ENCODE measurements at regions not wholly inside any gene's neighbourhood (a gene's known extent, or its start where the extent isn't known, plus 50 kb on each side); places are given as distances from the start of the nearest gene placed in this dataset.

DNA sequence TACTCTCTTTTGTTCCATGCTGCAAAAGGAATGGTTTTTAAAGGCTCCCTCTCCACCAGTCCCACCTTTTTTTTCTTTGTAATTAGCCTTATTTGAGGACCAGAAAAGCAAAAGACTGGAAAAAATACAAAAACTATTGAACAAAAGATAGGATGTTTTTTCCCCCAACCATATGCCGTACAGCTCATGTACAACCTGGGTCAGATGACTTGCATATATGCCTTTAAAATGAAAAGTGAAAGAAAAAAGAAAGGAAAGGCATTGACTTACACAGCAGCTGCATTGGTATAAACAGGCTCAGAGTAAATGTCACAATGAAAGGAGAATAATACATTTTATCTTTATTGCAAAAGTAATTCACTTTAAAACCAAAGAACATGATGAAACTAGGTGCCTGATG, 69.5 kb upstream of the CMC1 start:
- Histone ChIP-seq H3K4me3 (no peak overlapping the region), H3K27me3 (ENCODE audit: insufficient read depth in 3 of 3, low read length in 2 of 3) (no peaks in the 10 kb centered on the region), H3K27ac (no peak overlapping the region), H3K9me3 (no peaks in the 10 kb centered on the region), H3K36me3 (ENCODE audit: insufficient read depth in 1 of 2, low read depth in 1 of 2) (no peaks in the 10 kb centered on the region), H3K4me1 (no peaks in the 10 kb centered on the region)
- ATAC-seq (no peak), DNase-seq (no peak)
- WGBS, 3 donors: 34 to 47% (median 37%) methylated on average over 1 of the region's 1 CpG
- TF ChIP-seq, protein P1, sequence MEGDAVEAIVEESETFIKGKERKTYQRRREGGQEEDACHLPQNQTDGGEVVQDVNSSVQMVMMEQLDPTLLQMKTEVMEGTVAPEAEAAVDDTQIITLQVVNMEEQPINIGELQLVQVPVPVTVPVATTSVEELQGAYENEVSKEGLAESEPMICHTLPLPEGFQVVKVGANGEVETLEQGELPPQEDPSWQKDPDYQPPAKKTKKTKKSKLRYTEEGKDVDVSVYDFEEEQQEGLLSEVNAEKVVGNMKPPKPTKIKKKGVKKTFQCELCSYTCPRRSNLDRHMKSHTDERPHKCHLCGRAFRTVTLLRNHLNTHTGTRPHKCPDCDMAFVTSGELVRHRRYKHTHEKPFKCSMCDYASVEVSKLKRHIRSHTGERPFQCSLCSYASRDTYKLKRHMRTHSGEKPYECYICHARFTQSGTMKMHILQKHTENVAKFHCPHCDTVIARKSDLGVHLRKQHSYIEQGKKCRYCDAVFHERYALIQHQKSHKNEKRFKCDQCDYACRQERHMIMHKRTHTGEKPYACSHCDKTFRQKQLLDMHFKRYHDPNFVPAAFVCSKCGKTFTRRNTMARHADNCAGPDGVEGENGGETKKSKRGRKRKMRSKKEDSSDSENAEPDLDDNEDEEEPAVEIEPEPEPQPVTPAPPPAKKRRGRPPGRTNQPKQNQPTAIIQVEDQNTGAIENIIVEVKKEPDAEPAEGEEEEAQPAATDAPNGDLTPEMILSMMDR (IDR thresholded peaks at IDR 0.05): no peak
- intact Hi-C loops (cut with DNase I): no loop called here

DNA sequence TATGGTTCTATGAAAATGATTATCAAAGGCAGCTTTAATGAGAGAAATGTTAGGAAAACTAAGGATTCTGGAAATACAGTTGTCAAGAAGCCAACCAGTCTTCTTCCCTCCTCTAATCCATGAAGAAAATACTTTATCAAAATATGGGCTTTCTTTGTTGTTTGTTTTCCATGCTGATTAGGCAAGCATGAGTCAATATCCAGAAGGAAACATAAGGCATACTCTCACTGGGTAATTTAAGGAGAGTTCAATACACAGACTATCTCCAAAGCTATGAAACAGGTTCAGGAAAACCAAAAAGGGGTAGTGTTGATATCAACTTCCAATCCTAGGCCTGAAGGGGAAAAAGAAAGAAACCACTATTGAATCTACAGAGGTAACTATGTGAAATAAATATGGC, 68.7 kb upstream of the CMC1 start:
- Histone ChIP-seq H3K4me3 (no peak overlapping the region), H3K36me3 (ENCODE audit: insufficient read depth in 1 of 2, low read depth in 1 of 2) (no peaks in the 10 kb centered on the region), H3K27ac (no peak overlapping the region), H3K4me1 (no peaks in the 10 kb centered on the region), H3K9me3 (no peaks in the 10 kb centered on the region), H3K27me3 (ENCODE audit: insufficient read depth in 3 of 3, low read length in 2 of 3) (no peaks in the 10 kb centered on the region)
- DNase-seq (no peak), ATAC-seq (no peak)
- TF ChIP-seq, protein P1 (IDR thresholded peaks at IDR 0.05): no peak
- intact Hi-C loops (cut with DNase I): no loop called here

DNA sequence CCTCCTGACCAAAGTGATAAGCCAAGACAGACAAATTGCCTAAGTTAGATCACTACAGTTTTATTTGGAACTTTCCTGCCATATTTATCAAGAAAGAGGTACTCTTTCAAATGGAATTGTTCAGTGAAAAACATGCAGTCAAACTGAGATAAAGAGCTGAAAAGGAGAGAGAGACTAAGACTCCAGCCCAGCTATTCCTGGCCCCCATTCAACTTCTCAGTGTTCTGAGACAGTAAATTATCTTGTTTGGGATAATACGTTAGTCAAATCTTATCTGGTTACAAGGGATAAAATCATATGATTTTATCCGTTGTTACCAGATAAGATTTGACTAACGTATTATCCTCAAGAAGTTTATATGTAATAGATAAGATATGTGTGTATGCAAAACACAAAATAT, 67.6 kb upstream of the CMC1 start:
- Histone ChIP-seq H3K4me1 (no peaks in the 10 kb centered on the region), H3K27me3 (ENCODE audit: insufficient read depth in 3 of 3, low read length in 2 of 3) (no peaks in the 10 kb centered on the region), H3K27ac (no peak overlapping the region), H3K36me3 (ENCODE audit: insufficient read depth in 1 of 2, low read depth in 1 of 2) (no peaks in the 10 kb centered on the region), H3K9me3 (no peaks in the 10 kb centered on the region), H3K4me3 (no peak overlapping the region)
- TF ChIP-seq, protein P1 (IDR thresholded peaks at IDR 0.05): no peak
- WGBS, 3 donors: 39 to 60% (median 60%) methylated on average over 3 of the region's 3 CpGs
- DNase-seq: no peak
- intact Hi-C loops (cut with DNase I): no loop called here
- ATAC-seq: no peak

DNA sequence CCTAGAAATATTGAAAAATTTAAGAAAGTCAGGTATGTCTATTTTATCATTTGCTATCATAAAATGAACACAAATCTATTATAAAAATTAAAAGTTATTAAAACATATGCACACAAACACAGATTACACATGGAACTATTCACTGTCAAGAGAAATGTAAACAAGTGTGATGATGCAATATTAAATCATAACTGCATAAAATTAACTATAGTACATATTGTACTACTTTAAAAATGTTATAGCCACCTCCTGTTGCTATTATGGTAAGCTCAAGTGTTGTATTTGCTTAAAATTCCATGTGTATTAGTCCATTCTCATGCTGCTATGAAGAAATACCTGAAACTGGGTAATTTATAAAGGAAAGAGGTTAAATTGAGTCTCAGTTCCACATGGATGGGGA, 54.7 kb upstream of the CMC1 start:
- H3K36me3 ChIP-seq (ENCODE audit: insufficient read depth in 1 of 2, low read depth in 1 of 2): no peaks in the 10 kb centered on the region
- no peak for ATAC-seq
- no peak overlapping the region for H3K4me3 ChIP-seq
- no peak for DNase-seq
- H3K27ac ChIP-seq: no peak overlapping the region
- H3K27me3 ChIP-seq (ENCODE audit: insufficient read depth in 3 of 3, low read length in 2 of 3): no peaks in the 10 kb centered on the region
- TF ChIP-seq, protein P1 (IDR thresholded peaks at IDR 0.05): no peak
- H3K9me3 ChIP-seq: no peaks in the 10 kb centered on the region
- no peaks in the 10 kb centered on the region for H3K4me1 ChIP-seq
- intact Hi-C loops (cut with DNase I): no loop called here

DNA sequence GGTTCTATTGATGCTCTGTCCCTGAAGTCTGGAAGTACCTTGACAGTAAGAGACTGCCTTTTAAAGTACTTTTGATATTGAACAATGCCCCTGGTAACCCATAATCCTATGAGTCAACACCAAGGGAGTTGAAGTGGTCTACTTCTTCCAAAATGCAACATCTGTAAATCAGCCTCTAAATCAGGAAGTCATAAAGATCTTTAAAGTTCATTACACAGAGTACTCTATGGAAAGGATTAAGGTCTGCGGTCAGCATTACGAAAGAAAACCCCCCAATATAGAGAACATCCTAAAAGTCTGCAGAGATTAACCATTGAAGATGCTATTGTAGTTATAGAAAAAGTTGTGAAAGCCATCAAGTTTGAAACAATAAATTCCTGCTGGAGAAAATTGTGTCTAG, 52.7 kb upstream of the CMC1 start:
- intact Hi-C loops (cut with DNase I): no loop called here
- H3K27me3 ChIP-seq (ENCODE audit: insufficient read depth in 3 of 3, low read length in 2 of 3): no peaks in the 10 kb centered on the region
- no peaks in the 10 kb centered on the region for H3K36me3 ChIP-seq (ENCODE audit: insufficient read depth in 1 of 2, low read depth in 1 of 2)
- TF ChIP-seq, protein P1 (IDR thresholded peaks at IDR 0.05): no peak
- ATAC-seq (no peak), DNase-seq (no peak)
- H3K9me3 ChIP-seq: no peaks in the 10 kb centered on the region
- 79 to 87% (median 84%) methylated on average over 2 of the region's 2 CpGs for WGBS, 3 donors
- H3K27ac ChIP-seq: no peak overlapping the region
- H3K4me1 ChIP-seq: no peaks in the 10 kb centered on the region
- H3K4me3 ChIP-seq: no peak overlapping the region
